PC-3 (cell line): ENCODE measurements at regions not wholly inside any gene's neighbourhood (a gene's known extent, or its start where the extent isn't known, plus 50 kb on each side); places are given as distances from the start of the nearest gene placed in this dataset.

Experiments
- EZH2 ChIP-seq: fragments of 300-600 bp; sonication (generic); IDR thresholded peaks from one replicate; pipeline ENCODE4 v1.6.1; 2017; ENCODE audit warnings: antibody characterized with exemption, mild to moderate bottlenecking, low read length; ENCODE audit not compliant: unreplicated experiment
- TF ChIP-seq, protein P1 (sequence below): fragments of 300-600 bp; sonication (generic); conservative IDR thresholded peaks from 2 replicates; pipeline ENCODE4 v1.5.1; 2017; ENCODE audit warnings: antibody characterized with exemption, low read depth, mild to moderate bottlenecking, low read length

DNA sequence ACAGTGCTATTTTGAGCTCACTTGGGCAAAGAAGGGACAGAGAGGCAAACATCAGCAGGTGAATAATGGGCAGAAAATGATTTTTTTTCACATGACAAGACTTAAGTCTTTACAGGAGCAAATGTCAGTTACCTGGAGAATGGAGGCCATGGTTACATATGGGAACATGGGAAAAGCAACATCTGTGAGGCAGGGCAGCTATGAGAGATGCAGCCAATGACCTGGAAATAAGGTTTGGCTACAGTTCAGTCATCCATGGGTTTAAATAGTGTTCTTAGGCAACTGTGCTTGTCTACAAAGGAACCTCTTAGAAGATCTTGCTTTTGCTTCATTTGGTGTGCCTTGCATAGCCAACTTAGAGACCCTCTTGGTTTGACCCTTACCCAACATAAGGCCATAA is 490.2 kb upstream of the LCORL start:
- TF ChIP-seq, protein P1, sequence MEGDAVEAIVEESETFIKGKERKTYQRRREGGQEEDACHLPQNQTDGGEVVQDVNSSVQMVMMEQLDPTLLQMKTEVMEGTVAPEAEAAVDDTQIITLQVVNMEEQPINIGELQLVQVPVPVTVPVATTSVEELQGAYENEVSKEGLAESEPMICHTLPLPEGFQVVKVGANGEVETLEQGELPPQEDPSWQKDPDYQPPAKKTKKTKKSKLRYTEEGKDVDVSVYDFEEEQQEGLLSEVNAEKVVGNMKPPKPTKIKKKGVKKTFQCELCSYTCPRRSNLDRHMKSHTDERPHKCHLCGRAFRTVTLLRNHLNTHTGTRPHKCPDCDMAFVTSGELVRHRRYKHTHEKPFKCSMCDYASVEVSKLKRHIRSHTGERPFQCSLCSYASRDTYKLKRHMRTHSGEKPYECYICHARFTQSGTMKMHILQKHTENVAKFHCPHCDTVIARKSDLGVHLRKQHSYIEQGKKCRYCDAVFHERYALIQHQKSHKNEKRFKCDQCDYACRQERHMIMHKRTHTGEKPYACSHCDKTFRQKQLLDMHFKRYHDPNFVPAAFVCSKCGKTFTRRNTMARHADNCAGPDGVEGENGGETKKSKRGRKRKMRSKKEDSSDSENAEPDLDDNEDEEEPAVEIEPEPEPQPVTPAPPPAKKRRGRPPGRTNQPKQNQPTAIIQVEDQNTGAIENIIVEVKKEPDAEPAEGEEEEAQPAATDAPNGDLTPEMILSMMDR, result no peak
- no peak for TF ChIP-seq EZH2
